Inferior parietal cortex (tissue), 1 donor: ENCODE measurements at regions not wholly inside any gene's neighbourhood (a gene's known extent, or its start where the extent isn't known, plus 50 kb on each side); places are given as distances from the start of the nearest gene placed in this dataset.

ENCODE experiments used
- DNase-seq: peaks from one replicate; pipeline ENCODE4 v3.0.0-alpha.2; 2016; ENCODE audit errors: extremely low spot score

GRCh38 chr14:75333606-75334548 lies 55.2 kb downstream of the FOS start:
- DNase-seq = no peak

GRCh38 chr14:75334549-75335051 lies 56.0 kb downstream of the FOS start:
- DNase-seq = no peak

DNA sequence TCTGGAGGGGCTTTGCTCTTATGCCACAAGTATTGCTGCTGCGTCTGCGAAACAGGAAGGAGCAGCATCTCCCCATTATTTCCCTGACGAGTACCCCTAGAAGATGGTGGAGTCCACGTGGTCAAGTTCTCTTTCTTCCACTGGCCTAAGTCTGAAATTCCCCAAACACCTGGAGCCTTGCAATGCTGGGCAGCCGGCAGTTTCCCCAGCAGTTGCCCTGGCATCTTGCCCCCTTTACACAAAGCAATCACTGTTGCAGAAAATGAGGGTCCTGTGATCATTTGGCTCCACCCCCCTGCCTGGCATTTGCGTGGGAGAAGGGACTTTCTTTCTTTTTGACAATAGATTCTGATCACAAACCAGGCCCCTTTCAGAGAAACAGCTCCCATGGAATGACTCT lies 56.9 kb downstream of the FOS start:
- peak; percentile 31 for DNase-seq

DNA sequence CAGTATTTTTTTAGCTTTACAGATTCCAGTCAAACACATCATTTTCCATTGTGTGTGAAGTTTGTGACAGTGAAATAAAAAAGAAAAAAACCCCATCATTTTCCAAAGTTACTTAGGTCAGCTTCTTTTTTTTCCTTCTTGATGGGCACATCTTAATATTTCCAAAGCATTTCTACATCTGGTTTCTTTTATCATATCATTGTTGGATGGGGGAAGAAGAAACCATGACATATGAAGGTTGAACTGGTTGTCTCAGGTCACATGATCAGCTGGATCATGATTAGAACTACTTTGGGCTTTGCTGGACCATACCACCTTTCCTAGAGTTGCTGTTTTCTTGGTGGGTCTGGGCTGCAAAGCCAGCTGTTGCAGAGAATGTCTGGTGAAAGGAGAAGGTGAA lies 59.8 kb downstream of the FOS start:
- DNase-seq = no peak

DNA sequence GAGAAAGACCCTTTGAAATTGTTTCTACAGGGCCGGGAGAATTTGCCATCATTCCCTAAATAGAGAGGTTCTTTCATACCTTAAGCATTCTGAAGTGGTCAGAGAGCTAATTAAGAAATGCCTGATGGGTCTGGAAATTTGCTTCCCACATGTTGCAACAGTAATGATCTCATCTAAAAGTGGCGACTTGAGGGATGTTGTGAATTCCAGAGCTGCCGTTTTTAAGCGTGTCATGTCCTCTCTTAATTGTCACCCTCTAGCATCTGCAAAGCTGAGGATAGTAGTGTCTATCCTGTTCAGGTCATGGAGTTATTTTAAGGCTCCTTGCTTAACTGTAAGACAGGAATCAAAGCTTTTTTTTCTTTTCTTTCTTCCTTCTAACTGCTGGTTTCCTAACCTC lies 60.4 kb downstream of the FOS start:
- no peak for DNase-seq

DNA sequence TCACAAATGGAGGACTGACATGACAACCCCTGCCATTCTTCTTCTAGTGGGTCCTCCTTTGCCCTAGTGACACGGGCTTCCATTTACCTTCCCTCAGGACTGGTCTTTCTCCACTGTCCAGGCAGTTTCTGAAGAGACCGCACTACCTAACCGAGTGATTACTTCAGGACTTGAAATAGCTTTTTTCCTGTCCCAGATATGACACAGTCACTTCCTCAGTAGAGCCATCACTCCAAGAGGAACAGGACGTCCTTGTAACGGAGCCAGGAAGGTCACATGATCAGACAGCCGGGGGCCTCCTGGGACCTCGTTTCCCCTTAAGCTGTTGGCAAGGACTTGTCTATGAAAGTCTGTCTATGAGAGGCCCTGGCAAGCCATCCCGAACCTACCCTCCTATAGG lies 62.3 kb downstream of the FOS start:
- peak; percentile 44 for DNase-seq

DNA sequence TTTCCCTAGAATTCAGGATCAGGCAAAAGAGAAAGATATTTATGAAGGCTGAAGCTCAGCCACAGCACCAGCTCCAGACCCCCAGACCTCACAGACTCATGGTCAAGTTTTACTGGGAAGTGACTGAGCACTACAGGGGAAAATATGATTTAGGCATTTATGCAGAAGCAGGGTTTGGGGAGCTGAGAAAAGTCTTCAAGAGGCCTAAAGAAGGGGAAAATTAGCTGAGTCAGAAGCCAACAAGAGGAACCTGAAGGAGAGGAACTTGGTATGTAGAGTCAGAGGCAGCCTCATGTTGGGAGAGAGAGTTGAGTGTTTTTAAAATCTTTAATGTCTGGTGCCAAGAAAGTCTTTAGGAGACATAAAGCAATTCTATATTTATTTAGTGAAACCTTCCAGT lies 63.0 kb downstream of the FOS start:
- peak; percentile 36 for DNase-seq

DNA sequence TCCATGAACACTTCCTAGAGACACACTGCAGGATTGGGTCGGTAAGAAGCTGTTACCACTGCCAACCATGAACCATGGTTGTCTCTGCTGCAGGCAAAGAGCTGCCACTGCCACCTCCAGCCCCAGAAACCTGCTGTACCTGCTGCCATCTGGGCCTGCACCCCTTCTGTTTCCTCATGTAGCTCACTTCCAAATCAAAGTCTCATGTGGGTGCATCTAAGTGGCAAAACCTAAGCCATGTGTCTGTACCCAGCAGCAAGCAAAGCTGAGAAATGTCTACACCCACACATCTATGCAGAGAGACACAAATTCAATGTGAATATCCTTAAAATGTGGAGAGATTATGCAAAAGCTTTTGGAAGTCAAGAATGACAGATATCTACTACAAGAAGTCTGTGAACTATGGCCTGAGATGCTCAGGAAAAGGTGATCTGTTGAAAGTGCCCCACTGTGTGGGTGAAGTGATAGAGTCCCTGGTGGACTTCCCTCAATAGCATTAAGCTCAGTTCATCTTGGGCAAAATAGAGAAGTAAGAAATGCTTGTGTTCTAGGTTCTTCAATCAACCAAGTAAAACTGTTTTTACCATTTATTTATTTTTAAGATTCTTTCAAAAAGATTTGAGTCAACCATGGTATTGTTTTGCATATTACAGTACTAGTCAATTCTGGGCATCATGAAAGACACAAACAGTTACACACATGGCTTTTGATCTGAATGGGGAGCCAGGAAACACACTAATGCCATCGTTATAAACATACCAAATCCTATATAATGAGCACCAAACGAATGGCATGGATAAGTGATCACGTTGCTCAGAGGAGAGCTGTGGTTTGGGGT lies 64.4 kb downstream of the FOS start:
- DNase-seq = peak; percentile 56

GRCh38 chr14:75343911-75344310 lies 65.3 kb downstream of the FOS start:
- no peak for DNase-seq

DNA sequence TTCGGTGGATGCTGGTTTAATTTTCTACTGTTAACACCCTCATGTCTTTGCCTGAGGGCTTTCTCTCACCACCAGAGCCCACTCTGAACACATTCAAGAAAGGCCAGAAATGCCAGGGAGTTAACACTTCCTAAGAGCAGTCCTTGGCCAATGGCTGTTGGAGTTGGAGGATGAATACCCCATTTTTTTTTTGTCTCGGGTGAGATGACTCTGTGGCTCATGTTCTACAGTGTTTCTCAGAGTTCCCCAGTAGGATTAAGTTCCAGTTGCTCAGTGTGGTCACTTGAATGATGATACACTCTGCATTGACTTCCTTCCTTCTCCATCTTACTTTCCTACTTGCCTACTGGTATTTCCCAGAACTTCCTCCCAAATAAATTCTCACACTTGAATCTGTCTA lies 65.8 kb downstream of the FOS start:
- DNase-seq = no peak

DNA sequence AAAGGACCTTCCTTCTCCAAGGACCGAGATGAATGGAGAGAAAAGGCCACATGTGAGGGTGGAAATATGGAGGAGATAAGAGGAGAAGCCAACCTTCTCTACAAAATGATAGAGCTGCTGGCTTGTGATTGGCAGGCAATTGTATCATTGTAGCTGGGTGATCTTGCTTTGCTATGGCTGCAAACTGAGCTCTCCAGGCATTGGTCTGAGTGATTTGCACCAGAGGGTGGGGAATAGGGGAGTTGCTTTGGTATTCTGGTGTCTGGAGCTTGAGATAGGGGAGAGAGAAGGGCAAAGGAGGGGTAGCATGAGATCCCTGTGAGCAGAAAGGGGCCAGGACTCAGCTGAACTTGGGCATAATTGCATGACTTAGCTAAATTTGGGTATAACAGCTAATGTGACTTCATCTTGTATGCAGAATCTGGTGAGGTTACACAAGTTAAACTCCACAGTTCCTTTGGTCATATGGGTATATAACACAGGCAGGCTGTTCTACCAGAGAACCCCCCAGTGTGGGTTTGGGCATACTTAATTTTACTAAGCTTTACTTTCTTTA lies 72.0 kb downstream of the FOS start:
- DNase-seq = no peak

- no peak for DNase-seq
Measured at GRCh38 chr14:75359098-75359497, 68.7 kb upstream of the JDP2 start.

- no peak for DNase-seq
Measured at GRCh38 chr14:75361041-75361440, 66.8 kb upstream of the JDP2 start.

DNA sequence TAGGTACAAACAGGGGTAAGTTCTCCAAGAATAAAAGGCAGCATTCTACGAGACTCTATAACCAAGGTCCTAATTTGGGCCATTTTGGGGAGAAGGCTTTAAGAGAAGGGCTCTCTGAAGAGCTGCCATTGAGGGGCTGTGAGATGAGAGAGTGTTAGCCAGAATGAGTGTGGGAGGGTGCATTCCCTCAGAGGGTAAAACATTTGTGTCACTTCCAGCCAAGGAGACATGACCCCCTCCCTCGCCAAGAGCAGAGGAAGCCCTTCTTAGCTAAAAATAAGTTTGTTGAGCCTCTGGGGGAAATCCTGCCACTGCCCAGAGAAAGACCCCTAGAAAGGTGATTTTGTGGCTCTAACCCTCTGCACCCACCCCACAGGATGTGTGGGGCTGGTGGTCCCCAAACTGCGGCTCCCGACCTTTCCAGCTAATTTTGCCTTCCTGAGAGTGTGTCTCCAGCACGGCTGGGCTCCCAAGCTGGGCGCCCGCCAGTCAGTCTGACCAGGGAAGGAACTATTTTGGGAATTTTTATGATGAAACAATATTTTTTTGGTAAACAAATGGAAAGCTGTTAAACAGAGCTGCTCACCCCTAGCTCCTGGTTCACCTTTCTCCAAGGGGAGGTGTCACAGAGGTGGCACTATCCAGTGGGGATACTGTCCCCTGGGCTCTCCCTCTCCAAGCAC lies 65.9 kb upstream of the JDP2 start:
- no peak for DNase-seq

DNA sequence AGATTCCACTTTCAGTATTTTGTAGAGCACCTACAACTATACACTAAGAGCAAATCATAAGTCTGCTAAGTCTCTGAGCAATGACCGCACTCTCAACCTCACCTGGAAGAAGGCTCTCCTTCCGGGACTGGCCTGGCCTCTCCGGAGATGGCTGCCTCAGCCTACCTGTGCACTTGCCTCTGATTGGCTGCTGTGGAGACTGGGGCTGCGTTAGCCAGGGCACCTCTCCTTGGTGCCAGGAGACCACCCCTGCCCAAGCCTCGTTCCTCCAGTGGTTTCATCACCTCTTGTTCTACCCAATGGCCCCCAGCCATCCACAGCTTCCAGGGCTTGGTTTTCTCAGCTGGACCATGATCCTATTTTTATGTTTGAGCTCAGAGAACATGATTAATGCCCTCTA lies 64.7 kb upstream of the JDP2 start:
- no peak for DNase-seq

DNA sequence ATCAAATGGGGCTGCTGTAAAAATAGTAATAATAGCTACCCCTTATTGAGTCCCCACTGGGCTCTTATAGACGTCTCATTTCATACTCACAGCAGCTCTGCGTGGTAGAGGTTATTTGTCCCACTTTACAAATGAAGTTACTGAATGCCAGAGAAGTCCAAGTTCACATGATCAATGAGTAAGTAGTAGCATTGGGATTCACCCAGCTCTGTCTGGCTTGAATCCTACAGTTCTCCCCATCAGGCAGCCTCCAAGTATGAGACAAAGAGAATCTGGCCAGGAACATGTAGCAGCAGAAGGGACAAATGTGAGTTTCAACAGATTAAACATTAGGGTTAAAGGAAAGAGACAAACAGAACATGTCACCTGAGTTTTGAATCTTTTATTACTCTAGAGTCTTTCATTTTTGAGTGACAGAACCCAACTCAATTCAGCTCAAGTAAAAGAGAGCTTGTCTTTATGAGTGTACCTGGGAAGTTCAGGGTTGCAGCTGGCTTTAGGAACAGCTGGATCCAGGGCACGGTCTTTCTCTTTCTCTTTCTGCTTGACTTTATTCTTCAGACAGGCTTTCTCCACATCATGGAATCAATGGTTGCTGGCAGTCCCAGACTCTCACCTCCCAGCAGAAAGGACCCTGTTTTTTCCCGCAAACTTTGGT lies 64.1 kb upstream of the JDP2 start:
- no peak for DNase-seq

GRCh38 chr14:75365116-75365515 lies 62.7 kb upstream of the JDP2 start:
- no peak for DNase-seq

DNA sequence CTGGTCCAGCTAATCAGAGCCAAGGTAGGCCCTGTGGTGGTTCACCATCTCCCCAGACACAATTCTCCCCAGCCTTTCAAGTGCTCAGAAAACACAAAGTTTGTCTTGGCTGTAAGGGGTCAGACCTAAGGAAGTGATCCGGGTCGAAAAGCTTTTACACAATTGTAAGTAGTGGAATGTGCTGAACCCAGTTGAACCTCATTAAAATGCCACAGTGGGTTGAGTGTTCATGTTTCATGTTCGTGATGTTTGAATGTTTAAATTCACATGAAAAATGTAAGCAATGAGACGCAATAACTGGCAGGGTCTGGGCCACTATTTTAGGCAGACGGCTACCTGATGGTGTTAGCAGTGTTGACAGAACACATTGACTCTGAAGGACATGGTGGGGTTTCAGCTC lies 60.9 kb upstream of the JDP2 start:
- DNase-seq = no peak

GRCh38 chr14:75368333-75368732 lies 59.5 kb upstream of the JDP2 start:
- DNase-seq = peak; percentile 26

GRCh38 chr14:75369506-75369905 lies 58.3 kb upstream of the JDP2 start:
- no peak for DNase-seq
